Epithelial cell of esophagus (primary cell): ENCODE measurements at regions not wholly inside any gene's neighbourhood (a gene's known extent, or its start where the extent isn't known, plus 50 kb on each side); places are given as distances from the start of the nearest gene placed in this dataset.
A peak's percentile ranks its signal among the peaks of the same experiment; 100 is the strongest.

ENCODE experiments used
- DNase-seq: peaks from one replicate; pipeline ENCODE4 v3.0.0; 2010; ENCODE audit warnings: low read depth
- H3K4me3 ChIP-seq: 2 replicates; pipeline ENCODE4 v1.5.1; 2011; ENCODE audit warnings: mild to moderate bottlenecking, low read length, control low read depth
- TF ChIP-seq, protein P1 (sequence below): IDR thresholded peaks from 2 replicates; pipeline ENCODE4 v1.5.1; 2011; ENCODE audit warnings: low read depth, mild to moderate bottlenecking, low read length, control low read depth, inconsistent platforms; ENCODE audit not compliant: insufficient read depth; ENCODE audit errors: missing control alignments

GRCh38 chr2:180219491-180219890 lies 212.4 kb upstream of the CWC22 start:
- no peak overlapping the region for H3K4me3 ChIP-seq
- DNase-seq = no peak
- TF ChIP-seq, protein P1, sequence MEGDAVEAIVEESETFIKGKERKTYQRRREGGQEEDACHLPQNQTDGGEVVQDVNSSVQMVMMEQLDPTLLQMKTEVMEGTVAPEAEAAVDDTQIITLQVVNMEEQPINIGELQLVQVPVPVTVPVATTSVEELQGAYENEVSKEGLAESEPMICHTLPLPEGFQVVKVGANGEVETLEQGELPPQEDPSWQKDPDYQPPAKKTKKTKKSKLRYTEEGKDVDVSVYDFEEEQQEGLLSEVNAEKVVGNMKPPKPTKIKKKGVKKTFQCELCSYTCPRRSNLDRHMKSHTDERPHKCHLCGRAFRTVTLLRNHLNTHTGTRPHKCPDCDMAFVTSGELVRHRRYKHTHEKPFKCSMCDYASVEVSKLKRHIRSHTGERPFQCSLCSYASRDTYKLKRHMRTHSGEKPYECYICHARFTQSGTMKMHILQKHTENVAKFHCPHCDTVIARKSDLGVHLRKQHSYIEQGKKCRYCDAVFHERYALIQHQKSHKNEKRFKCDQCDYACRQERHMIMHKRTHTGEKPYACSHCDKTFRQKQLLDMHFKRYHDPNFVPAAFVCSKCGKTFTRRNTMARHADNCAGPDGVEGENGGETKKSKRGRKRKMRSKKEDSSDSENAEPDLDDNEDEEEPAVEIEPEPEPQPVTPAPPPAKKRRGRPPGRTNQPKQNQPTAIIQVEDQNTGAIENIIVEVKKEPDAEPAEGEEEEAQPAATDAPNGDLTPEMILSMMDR = no peak

- H3K4me3 ChIP-seq = no peak overlapping the region
- TF ChIP-seq, protein P1 = no peak
- DNase-seq = peak; percentile 14
Observed at GRCh38 chr2:180208841-180209240, 201.7 kb upstream of the CWC22 start.

DNA sequence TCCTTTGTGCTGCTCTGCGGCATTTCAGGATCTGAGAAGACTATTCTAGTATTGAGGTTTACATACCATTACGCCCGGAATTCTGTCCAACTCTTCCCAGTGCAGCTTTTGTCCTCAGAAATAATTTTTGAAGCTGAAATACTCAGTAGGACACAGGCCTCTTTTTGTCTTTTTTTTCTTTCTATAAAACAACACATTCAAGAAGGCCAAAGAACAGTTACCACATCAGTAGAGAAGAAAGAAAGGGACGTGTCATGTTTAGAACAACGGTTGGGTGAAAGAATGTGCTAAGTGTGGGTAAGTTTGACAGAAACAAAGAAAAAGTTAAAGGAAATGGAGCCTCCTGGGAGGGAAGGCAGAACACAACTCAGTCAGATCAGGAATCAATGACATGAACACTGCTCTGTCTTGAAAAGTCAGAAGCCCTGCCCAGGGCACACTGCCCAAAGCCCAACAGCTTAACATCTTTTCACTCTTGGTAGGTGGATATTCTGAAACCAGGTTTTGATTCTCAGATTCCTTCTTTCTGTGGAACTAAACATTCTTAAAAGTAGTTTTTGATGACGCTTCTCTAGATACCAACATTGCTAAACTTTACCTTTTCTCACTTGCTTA lies 198.6 kb upstream of the CWC22 start:
- DNase-seq = no peak
- TF ChIP-seq, protein P1 = no peak
- no peak overlapping the region for H3K4me3 ChIP-seq

GRCh38 chr2:180203972-180204371 lies 196.9 kb upstream of the CWC22 start:
- TF ChIP-seq, protein P1 = no peak
- DNase-seq = peak; percentile 97
- H3K4me3 ChIP-seq = no peak overlapping the region

DNA sequence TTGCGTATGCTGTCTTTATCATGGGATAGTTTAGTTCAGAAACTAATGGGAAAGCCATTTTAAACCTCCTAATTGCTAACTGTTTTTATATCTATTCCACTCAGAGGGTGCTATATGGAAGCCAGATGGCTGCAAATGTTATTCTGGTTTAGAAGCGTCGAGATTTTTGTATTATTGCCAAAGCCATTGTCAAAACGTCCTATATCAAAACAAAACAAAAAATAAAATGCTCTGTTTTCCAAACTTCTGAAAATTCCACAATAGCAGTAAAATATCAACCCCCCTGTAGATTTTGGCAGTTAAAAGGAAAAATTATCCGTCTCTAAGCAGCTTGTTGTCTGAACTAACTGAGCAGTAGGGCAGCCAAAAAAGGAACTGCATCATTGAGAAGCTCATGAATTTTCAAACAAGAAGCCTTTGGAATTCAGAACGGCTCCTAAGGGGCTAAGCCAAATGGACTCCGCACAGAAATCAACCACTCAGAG lies 195.4 kb upstream of the CWC22 start:
- DNase-seq = no peak
- H3K4me3 ChIP-seq = no peak overlapping the region
- TF ChIP-seq, protein P1 = no peak

DNA sequence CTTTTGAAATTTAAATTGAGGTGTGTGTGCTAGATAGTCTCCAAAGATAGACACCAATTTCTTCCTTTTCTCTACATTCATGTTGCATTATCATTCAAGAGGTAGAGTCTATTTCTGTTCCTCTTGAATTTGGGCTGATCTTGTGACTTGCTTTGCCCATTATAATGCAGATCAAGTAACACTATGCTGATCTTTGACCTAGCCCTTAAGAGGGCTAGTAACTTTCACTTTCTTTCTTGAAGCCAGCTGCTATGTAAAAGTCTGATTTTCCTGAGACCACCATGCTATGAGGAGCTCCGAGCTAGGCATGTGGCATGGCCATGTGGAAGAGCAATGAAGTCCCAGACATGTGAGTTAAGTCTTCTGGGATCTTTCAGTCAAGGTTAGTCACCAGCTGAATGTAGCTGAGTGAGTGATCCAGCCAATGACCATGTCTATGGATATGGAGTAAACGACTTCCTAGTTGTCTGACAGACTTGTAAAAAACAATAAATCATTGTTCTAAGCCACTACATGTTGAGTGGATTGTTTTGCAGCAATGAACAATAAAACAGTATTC lies 189.4 kb upstream of the CWC22 start:
- DNase-seq = peak; percentile 42
- H3K4me3 ChIP-seq = no peak overlapping the region
- TF ChIP-seq, protein P1 = no peak

DNA sequence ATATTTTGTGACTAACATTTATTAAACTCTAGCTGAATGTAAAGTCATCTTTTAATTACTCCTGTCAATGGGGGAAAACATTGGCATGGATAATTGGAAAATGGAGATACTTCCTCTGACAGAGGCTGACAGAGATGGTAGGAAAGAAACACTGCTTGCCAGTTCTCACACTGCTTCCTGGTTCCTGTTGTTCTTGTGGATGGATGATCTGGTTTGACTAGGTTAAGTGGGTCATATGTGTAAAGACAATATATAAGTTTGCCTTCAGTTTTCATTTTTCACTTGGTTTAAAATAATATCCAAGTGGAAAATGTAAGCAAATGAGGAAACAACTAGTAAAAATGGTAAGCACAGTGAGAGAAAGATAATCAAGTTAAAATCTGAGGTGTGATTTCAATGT lies 188.8 kb upstream of the CWC22 start:
- TF ChIP-seq, protein P1 = no peak
- no peak overlapping the region for H3K4me3 ChIP-seq
- peak; percentile 25 for DNase-seq
